ENCODE measurements at regions not wholly inside any gene's neighbourhood (a gene's known extent, or its start where the extent isn't known, plus 50 kb on each side); places are given as distances from the start of the nearest gene placed in this dataset.

- TF ChIP-seq, protein P1, sequence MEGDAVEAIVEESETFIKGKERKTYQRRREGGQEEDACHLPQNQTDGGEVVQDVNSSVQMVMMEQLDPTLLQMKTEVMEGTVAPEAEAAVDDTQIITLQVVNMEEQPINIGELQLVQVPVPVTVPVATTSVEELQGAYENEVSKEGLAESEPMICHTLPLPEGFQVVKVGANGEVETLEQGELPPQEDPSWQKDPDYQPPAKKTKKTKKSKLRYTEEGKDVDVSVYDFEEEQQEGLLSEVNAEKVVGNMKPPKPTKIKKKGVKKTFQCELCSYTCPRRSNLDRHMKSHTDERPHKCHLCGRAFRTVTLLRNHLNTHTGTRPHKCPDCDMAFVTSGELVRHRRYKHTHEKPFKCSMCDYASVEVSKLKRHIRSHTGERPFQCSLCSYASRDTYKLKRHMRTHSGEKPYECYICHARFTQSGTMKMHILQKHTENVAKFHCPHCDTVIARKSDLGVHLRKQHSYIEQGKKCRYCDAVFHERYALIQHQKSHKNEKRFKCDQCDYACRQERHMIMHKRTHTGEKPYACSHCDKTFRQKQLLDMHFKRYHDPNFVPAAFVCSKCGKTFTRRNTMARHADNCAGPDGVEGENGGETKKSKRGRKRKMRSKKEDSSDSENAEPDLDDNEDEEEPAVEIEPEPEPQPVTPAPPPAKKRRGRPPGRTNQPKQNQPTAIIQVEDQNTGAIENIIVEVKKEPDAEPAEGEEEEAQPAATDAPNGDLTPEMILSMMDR (IDR thresholded peaks at IDR 0.05; ENCODE audit: poor library complexity, severe bottlenecking): no peak
- TF ChIP-seq RAD21 (conservative IDR thresholded peaks at IDR 0.05) (no peak), POLR2AphosphoS5 (IDR thresholded peaks at IDR 0.05) (no peak), EP300 (conservative IDR thresholded peaks at IDR 0.05; ENCODE audit: poor library complexity, severe bottlenecking) (no peak), SMC3 (conservative IDR thresholded peaks at IDR 0.05; ENCODE audit: poor library complexity) (no peak)
These were observed 612.8 kb upstream of the MGMT start for GRCh38 chr10:128854204-128854603.
